ENCODE measurements at regions not wholly inside any gene's neighbourhood (a gene's known extent, or its start where the extent isn't known, plus 50 kb on each side); places are given as distances from the start of the nearest gene placed in this dataset.

GRCh38 chr13:58531614-58532013, 900.1 kb downstream of the PCDH17 start:
- no peak for DNase-seq

GRCh38 chr13:58542530-58542929, 911.0 kb downstream of the PCDH17 start:
- DNase-seq, result no peak

DNA sequence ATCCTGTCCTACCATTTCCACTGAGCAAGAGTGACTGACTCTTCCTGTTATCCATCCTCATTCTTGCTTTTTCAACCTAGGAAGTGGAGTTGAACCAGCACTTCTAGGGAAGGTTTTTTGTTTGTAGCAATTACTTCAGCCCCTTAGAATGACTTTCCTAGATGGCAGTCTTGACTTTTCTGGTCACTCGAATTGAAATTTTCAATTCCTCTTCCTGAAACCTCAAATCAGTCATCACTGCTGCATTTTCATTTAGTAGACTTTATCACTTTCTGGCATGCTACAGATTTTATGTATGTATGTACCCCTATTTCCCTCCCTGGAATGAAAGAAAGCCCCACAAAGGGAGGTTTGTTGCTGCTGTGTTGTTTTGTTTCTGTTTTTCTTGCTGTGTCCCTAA, 915.9 kb downstream of the PCDH17 start:
- no peak for DNase-seq

DNA sequence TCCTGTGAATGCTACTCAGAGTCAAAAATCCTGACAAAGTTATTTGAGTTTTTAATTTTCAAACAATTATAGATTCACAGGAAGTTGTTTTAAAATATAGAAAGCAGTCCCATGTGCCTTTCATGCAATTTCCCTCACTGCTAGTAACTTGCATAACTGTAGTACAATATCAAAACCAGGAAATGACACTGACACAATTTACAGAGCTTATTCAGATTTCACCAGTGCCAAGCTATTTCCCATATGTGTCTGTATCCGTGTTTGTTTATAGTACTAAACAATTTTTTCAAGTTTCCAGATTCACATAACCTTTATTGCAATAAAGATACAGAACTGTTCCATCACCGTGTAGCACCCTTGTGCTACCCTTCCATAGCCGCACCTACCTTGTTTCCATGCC, 934.6 kb downstream of the PCDH17 start:
- DNase-seq, result no peak

- DNase-seq, result peak; percentile 74
These were observed 942.2 kb downstream of the PCDH17 start for GRCh38 chr13:58573743-58574142.

- DNase-seq, result no peak
These were observed 943.2 kb downstream of the PCDH17 start for GRCh38 chr13:58574791-58575190.

DNA sequence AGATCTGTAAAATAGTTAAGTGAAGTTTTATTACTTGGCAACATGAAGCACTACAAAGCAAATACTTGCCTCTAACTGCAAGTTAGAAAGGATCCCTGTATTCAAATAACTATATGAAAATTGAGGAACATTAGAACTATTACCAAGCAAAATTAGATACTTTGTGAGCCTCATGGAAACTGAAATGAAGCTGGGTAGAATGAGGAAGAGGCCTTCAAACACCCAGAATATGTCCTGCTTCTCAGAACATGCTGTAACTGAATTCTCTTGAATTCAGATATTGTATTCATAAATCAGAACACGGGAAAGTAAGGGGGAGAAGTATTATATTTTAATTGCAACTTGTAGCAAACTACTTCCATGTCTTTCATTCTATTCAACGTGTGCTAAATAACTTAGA, 947.9 kb downstream of the PCDH17 start:
- no peak for DNase-seq

GRCh38 chr13:58583966-58584365, 952.4 kb downstream of the PCDH17 start:
- no peak for DNase-seq

GRCh38 chr13:58584610-58585009, 953.1 kb downstream of the PCDH17 start:
- DNase-seq, result no peak

DNA sequence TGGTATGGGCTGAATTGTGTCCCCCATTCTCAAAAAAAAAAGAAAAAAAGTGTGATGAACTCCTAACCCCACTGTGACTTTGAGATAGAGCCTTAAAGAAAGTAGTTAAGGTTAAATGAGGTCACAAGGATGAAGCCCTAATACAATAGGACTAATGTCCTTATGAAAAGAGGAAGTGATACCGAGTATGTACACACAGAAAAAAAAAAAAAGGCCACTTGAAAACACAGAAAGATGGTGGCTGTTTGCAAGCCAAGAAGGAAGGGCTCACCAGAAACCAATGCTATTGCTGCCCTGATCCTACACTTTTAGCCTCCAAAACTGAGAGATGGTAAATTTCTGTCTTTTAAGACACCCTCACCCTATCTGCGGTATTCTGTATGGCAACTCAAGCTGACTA, 955.6 kb downstream of the PCDH17 start:
- peak; percentile 78 for DNase-seq

GRCh38 chr13:58592052-58592451, 960.5 kb downstream of the PCDH17 start:
- no peak for DNase-seq

GRCh38 chr13:58592786-58593185, 961.2 kb downstream of the PCDH17 start:
- no peak for DNase-seq

DNA sequence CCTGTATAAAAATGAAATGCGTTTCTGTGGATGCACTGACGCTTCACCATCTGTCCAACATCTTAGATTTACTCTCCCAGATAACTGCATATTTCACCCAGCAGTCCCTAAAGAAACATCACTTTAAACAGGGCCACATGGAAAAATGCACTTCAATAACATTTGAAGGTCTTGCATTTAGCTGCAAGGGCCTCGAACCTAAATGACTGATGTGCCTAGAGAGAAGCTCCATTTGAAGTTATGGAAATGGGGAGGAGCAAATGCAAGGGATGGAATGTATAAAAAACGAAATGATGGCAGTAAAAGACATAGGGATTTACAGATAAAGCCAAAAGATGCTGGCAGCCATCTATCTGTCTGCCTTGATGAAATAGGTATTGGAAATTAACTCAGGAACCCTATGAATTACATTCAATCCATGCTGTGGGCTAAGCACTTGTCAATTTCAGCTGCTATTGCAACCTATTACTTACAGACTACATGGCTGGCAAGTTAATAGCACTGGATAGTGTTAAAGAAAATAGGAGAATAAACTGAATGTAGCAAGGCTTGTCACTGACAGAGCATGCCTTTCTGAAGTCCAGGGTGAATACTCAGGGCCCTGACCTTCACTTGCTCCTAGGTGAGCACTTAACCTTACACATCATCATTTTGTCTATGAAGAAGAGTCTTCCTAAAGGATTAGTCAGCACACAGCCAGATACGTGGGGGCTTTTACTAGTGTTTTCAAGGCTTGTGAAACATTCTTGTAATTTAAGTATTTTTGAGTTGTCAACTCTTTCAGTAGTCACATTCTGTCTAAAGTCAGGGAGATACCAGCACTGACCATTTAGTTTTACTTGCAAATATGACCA, 963.4 kb downstream of the PCDH17 start:
- DNase-seq, result no peak

- DNase-seq, result no peak
These were observed 966.0 kb downstream of the PCDH17 start for GRCh38 chr13:58597552-58597951.

- DNase-seq, result no peak
These were observed 966.7 kb downstream of the PCDH17 start for GRCh38 chr13:58598241-58598640.

DNA sequence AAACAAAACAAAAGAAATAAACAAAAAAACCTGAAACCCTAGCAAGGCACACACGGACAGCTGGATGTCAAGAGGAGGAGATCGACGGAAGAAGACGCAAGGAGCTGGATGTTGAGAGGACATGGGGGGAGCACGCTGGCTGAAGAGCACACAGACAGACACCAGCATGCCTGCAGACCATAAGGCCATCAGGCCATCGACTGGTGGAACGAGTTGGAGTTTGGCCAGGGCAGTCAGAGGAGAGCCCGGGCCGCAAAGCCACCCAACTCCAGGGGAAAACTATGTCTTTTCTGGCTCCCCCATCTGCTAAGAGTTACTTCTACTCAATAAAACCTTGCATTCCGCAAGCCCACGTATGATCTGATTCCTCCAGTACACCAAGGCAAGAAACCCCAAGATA, 979.6 kb downstream of the PCDH17 start:
- DNase-seq, result no peak

GRCh38 chr13:58617880-58618665, 986.5 kb downstream of the PCDH17 start:
- no peak for DNase-seq

DNA sequence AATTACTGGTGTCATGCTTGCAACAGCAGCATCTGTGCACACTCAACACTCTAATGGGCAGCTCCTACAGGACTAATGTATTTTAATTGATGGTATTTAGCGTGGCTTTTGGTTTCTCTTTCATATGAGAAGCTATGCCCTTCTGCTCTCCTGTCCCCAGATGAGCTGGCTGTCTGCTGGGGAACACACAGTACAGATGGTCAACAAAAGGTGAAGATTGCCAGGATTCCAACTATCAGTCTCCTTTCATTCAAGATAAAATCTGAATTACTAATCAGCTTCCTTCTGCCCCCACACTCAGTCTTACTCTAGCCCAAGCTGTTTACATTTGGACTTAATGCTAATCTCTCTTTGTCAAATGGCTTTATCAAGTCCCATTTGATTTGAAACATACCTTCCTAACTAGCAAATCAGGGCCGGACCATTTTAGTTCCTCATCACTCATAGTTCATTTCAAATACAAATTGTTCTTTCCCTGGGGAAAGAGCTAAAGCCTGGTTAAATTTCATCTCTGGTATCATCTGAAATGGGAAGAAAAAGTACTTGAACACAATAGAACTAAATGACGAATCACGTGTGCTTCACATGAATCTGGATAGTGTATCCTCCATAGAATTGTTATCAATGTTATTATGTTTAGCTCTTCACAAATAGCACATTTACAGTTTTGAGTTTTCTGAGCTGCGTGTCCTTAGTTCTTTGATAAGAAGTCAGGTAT, 988.0 kb downstream of the PCDH17 start:
- peak; percentile 41 for DNase-seq

- no peak for DNase-seq
These were observed 988.6 kb downstream of the PCDH17 start for GRCh38 chr13:58620176-58620575.

GRCh38 chr13:58625703-58626389, 994.3 kb downstream of the PCDH17 start:
- DNase-seq, result no peak

DNA sequence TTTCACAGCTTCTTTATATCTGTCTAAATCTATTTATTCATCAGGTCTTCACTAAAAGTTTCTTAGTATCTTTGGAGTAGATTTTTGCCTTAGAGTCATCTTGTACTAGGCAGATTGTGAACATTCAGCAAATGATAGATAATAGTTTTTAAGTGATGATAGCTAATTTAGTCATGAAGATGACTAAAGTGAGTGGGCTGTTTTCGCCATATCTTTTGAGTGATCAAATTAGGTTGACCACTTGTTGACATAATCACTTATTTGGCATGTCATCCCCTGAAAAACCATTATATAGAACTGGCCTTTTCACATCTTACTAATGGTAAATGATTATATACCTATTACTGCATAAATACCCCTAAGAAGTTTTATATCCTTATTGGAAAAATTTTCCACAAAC, 999.2 kb downstream of the PCDH17 start:
- no peak for DNase-seq

- no peak for DNase-seq
These were observed 1001.7 kb downstream of the PCDH17 start for GRCh38 chr13:58633226-58633625.

GRCh38 chr13:58655086-58655485, 1023.5 kb downstream of the PCDH17 start:
- peak; percentile 90 for DNase-seq

Measured in OCI-M1 (cell line).